ENCODE measurements at regions not wholly inside any gene's neighbourhood (a gene's known extent, or its start where the extent isn't known, plus 50 kb on each side); places are given as distances from the start of the nearest gene placed in this dataset.
"Not testable (repeated sequence)": the region's sequence is repeated elsewhere in the genome, so short reads cannot be mapped to it uniquely, and the experiment has no call there.

- Histone ChIP-seq H3K4me3 (ENCODE audit: severe bottlenecking) (no peak overlapping the region), H3K4me1 (ENCODE audit: insufficient read depth, poor library complexity, severe bottlenecking) (no peaks in the 10 kb centered on the region), H3K27ac (ENCODE audit: poor library complexity, severe bottlenecking) (no peak overlapping the region), H3K36me3 (ENCODE audit: low read depth) (no peaks in the 10 kb centered on the region), H3K9me3 (ENCODE audit: severe bottlenecking) (no peaks in the 10 kb centered on the region), H3K27me3 (ENCODE audit: insufficient read depth, poor library complexity, severe bottlenecking) (no peaks in the 10 kb centered on the region)
- ATAC-seq (ENCODE audit: low read depth) (no peak), DNase-seq (ENCODE audit: low spot score) (no peak)
- TF ChIP-seq CTCF (IDR thresholded peaks at IDR 0.05; ENCODE audit: poor library complexity, severe bottlenecking), result no peak
These were observed 137.7 kb upstream of the XIRP2 start for GRCh38 chr2:166750624-166751023.

- ATAC-seq (ENCODE audit: low read depth); DNase-seq (ENCODE audit: low spot score): not testable (repeated sequence)
These were observed 144.2 kb upstream of the XIRP2 start for GRCh38 chr2:166744117-166744516.

GRCh38 chr2:166743482-166743881 is 144.8 kb upstream of the XIRP2 start:
- ATAC-seq (ENCODE audit: low read depth); H3K9me3 ChIP-seq (ENCODE audit: severe bottlenecking); H3K27me3 ChIP-seq (ENCODE audit: insufficient read depth, poor library complexity, severe bottlenecking); H3K27ac ChIP-seq (ENCODE audit: poor library complexity, severe bottlenecking); H3K4me3 ChIP-seq (ENCODE audit: severe bottlenecking); DNase-seq (ENCODE audit: low spot score); H3K36me3 ChIP-seq (ENCODE audit: low read depth); H3K4me1 ChIP-seq (ENCODE audit: insufficient read depth, poor library complexity, severe bottlenecking): not testable (repeated sequence)

More at GRCh38 chr2:166744117-166744516, 144.2 kb upstream of the XIRP2 start:
- not testable (repeated sequence) for H3K9me3 ChIP-seq (ENCODE audit: severe bottlenecking); H3K36me3 ChIP-seq (ENCODE audit: low read depth); H3K27ac ChIP-seq (ENCODE audit: poor library complexity, severe bottlenecking); H3K4me3 ChIP-seq (ENCODE audit: severe bottlenecking); H3K4me1 ChIP-seq (ENCODE audit: insufficient read depth, poor library complexity, severe bottlenecking); H3K27me3 ChIP-seq (ENCODE audit: insufficient read depth, poor library complexity, severe bottlenecking)

GRCh38 chr2:166727095-166727494 is 161.2 kb upstream of the XIRP2 start:
- Histone ChIP-seq H3K27ac (ENCODE audit: poor library complexity, severe bottlenecking) (no peak overlapping the region), H3K9me3 (ENCODE audit: severe bottlenecking) (no peaks in the 10 kb centered on the region), H3K4me3 (ENCODE audit: severe bottlenecking) (no peak overlapping the region), H3K27me3 (ENCODE audit: insufficient read depth, poor library complexity, severe bottlenecking) (no peaks in the 10 kb centered on the region), H3K36me3 (ENCODE audit: low read depth) (no peaks in the 10 kb centered on the region), H3K4me1 (ENCODE audit: insufficient read depth, poor library complexity, severe bottlenecking) (no peaks in the 10 kb centered on the region)
- no peak for DNase-seq (ENCODE audit: low spot score)
- no peak for TF ChIP-seq CTCF (IDR thresholded peaks at IDR 0.05; ENCODE audit: poor library complexity, severe bottlenecking)
- no peak for ATAC-seq (ENCODE audit: low read depth)

- Histone ChIP-seq H3K9me3 (ENCODE audit: severe bottlenecking) (no peaks in the 10 kb centered on the region), H3K27ac (ENCODE audit: poor library complexity, severe bottlenecking) (no peak overlapping the region), H3K36me3 (ENCODE audit: low read depth) (no peaks in the 10 kb centered on the region), H3K4me1 (ENCODE audit: insufficient read depth, poor library complexity, severe bottlenecking) (no peaks in the 10 kb centered on the region), H3K4me3 (ENCODE audit: severe bottlenecking) (no peak overlapping the region), H3K27me3 (ENCODE audit: insufficient read depth, poor library complexity, severe bottlenecking) (no peaks in the 10 kb centered on the region)
- ATAC-seq (ENCODE audit: low read depth) (no peak), DNase-seq (ENCODE audit: low spot score) (no peak)
- no peak for TF ChIP-seq CTCF (IDR thresholded peaks at IDR 0.05; ENCODE audit: poor library complexity, severe bottlenecking)
These were observed 162.1 kb upstream of the XIRP2 start for GRCh38 chr2:166725927-166726924.

GRCh38 chr2:166716968-166717367 is 171.3 kb upstream of the XIRP2 start:
- ATAC-seq (ENCODE audit: low read depth), result no peak

More at GRCh38 chr2:166716968-166717367, 171.3 kb upstream of the XIRP2 start:
- H3K9me3 ChIP-seq (ENCODE audit: severe bottlenecking), result no peaks in the 10 kb centered on the region
- DNase-seq (ENCODE audit: low spot score), result no peak
- H3K27ac ChIP-seq (ENCODE audit: poor library complexity, severe bottlenecking), result no peak overlapping the region
- no peaks in the 10 kb centered on the region for H3K27me3 ChIP-seq (ENCODE audit: insufficient read depth, poor library complexity, severe bottlenecking)
- no peak overlapping the region for H3K4me3 ChIP-seq (ENCODE audit: severe bottlenecking)
- H3K4me1 ChIP-seq (ENCODE audit: insufficient read depth, poor library complexity, severe bottlenecking), result no peaks in the 10 kb centered on the region
- TF ChIP-seq CTCF (IDR thresholded peaks at IDR 0.05; ENCODE audit: poor library complexity, severe bottlenecking), result no peak
- H3K36me3 ChIP-seq (ENCODE audit: low read depth), result no peaks in the 10 kb centered on the region

All from RWPE2 (cell line).